ENCODE measurements at regions not wholly inside any gene's neighbourhood (a gene's known extent, or its start where the extent isn't known, plus 50 kb on each side); places are given as distances from the start of the nearest gene placed in this dataset.
"Not testable (repeated sequence)": the region's sequence is repeated elsewhere in the genome, so short reads cannot be mapped to it uniquely, and the experiment has no call there.

DNA sequence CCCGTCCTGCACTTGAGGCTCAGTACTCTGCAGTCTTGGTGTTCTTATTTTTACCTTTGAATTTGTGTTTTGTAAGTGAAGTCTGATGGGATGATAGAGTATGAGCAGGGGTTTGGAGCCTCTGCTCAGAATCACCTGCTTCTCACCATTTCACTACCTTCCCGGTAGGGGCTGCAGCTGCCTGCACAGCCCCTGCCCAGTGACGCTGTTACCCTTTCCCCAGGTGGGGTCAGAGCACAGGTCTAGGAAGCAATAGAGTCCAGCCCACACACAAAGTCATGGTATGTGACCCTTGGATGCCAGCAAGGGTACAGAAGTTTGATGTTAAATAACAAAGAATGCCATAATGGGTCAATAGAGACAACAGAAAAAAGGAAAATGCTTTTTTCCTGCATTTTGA is 101.8 kb upstream of the TCF21 start:
- Mint-ChIP-seq H3K4me3 (ENCODE audit: unreplicated experiment) (no peak overlapping the region), H3K4me1 (ENCODE audit: unreplicated experiment) (no peaks in the 10 kb centered on the region), H3K27me3 (ENCODE audit: unreplicated experiment) (no peaks in the 10 kb centered on the region), H3K27ac (ENCODE audit: unreplicated experiment) (no peak overlapping the region), H3K36me3 (ENCODE audit: unreplicated experiment) (peaks cover 3% of the 10 kb centered on the region), H3K9me3 (ENCODE audit: unreplicated experiment) (peaks cover 4% of the 10 kb centered on the region)
- TF ChIP-seq, protein P1, sequence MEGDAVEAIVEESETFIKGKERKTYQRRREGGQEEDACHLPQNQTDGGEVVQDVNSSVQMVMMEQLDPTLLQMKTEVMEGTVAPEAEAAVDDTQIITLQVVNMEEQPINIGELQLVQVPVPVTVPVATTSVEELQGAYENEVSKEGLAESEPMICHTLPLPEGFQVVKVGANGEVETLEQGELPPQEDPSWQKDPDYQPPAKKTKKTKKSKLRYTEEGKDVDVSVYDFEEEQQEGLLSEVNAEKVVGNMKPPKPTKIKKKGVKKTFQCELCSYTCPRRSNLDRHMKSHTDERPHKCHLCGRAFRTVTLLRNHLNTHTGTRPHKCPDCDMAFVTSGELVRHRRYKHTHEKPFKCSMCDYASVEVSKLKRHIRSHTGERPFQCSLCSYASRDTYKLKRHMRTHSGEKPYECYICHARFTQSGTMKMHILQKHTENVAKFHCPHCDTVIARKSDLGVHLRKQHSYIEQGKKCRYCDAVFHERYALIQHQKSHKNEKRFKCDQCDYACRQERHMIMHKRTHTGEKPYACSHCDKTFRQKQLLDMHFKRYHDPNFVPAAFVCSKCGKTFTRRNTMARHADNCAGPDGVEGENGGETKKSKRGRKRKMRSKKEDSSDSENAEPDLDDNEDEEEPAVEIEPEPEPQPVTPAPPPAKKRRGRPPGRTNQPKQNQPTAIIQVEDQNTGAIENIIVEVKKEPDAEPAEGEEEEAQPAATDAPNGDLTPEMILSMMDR (IDR thresholded peaks at IDR 0.05) = no peak
- no peak for DNase-seq (ENCODE audit: extremely low spot score, unreplicated experiment)

DNA sequence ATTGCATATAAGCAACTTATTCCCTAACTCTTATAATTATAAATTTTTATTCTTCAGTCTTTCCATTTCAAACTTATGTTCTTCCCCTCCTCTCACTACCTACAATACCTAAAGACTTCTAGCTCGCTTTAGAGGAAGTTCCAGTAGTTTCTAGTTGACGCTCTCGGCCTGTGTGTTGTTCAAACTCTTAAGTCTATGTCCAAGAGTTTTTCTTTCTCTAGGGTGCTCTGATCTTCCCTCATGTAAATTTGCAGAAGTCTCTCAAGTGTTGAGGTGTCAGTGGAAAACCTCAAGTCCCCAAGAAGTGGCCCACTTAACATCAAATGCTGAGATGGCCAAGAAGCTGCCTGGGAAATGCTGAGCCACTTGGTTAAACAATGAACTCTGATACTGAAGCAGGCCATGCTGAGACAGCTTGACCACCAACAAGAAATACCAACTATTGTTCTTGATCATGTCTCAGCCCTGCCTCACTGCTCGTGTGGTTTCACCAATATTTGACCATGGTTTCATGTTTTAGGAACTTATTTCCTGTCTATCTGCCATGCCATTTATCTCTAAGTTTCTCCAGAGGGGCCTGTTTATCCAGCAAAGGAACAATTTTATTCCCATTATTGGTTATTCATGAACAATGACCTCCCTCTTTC is 100.9 kb upstream of the TCF21 start:
- no peak for DNase-seq (ENCODE audit: extremely low spot score, unreplicated experiment)
- H3K9me3 Mint-ChIP-seq (ENCODE audit: unreplicated experiment) = no peaks in the 10 kb centered on the region
- no peaks in the 10 kb centered on the region for H3K27me3 Mint-ChIP-seq (ENCODE audit: unreplicated experiment)
- H3K4me3 Mint-ChIP-seq (ENCODE audit: unreplicated experiment) = no peak overlapping the region
- H3K27ac Mint-ChIP-seq (ENCODE audit: unreplicated experiment) = no peak overlapping the region
- H3K36me3 Mint-ChIP-seq (ENCODE audit: unreplicated experiment) = no peaks in the 10 kb centered on the region
- no peaks in the 10 kb centered on the region for H3K4me1 Mint-ChIP-seq (ENCODE audit: unreplicated experiment)
- TF ChIP-seq, protein P1 (IDR thresholded peaks at IDR 0.05) = no peak

DNA sequence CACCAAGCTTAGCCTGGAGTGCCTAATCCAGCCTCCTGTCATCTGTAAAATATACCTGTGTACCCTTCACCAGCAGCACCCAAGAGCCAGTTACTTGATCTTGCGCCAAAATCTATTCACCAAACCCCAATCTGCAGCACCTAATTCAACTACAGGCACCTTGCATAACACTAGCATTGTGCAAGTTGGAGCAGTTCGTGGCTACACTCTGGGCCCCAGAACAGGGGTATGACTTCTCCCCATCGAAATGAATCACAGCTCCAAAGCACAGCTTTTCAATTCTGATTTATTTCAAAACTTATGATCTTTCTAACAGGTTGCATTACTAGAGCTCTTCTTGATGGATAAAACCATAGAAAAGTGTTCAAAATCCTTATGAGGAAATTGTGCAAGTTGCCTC is 100.4 kb upstream of the TCF21 start:
- H3K9me3 Mint-ChIP-seq (ENCODE audit: unreplicated experiment) = peaks cover 3% of the 10 kb centered on the region
- H3K27me3 Mint-ChIP-seq (ENCODE audit: unreplicated experiment) = no peaks in the 10 kb centered on the region
- no peak overlapping the region for H3K4me3 Mint-ChIP-seq (ENCODE audit: unreplicated experiment)
- H3K36me3 Mint-ChIP-seq (ENCODE audit: unreplicated experiment) = no peaks in the 10 kb centered on the region
- no peak overlapping the region for H3K27ac Mint-ChIP-seq (ENCODE audit: unreplicated experiment)
- H3K4me1 Mint-ChIP-seq (ENCODE audit: unreplicated experiment) = no peaks in the 10 kb centered on the region
- TF ChIP-seq, protein P1 (IDR thresholded peaks at IDR 0.05) = no peak
- no peak for DNase-seq (ENCODE audit: extremely low spot score, unreplicated experiment)

DNA sequence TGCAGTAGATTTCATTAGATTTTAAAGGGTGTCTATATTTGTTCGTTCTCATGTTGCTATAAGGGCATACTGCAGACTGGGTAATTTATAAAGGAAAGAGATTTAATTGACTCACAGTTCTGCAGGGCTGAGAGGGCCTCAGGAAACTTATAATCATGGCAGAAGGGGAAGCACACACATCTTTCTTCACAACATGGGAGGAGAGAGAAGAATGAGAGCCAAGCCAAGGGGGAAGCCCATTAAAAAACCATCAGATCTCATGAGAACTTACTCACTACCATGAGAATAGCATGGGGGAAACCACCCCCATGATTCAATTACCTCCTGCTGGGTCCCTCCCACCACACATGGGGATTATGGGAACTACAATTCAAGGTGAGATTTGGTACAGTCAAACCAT is 99.5 kb upstream of the TCF21 start:
- H3K36me3 Mint-ChIP-seq (ENCODE audit: unreplicated experiment); DNase-seq (ENCODE audit: extremely low spot score, unreplicated experiment); H3K4me3 Mint-ChIP-seq (ENCODE audit: unreplicated experiment); H3K27ac Mint-ChIP-seq (ENCODE audit: unreplicated experiment); H3K27me3 Mint-ChIP-seq (ENCODE audit: unreplicated experiment); H3K9me3 Mint-ChIP-seq (ENCODE audit: unreplicated experiment); H3K4me1 Mint-ChIP-seq (ENCODE audit: unreplicated experiment): not testable (repeated sequence)

DNA sequence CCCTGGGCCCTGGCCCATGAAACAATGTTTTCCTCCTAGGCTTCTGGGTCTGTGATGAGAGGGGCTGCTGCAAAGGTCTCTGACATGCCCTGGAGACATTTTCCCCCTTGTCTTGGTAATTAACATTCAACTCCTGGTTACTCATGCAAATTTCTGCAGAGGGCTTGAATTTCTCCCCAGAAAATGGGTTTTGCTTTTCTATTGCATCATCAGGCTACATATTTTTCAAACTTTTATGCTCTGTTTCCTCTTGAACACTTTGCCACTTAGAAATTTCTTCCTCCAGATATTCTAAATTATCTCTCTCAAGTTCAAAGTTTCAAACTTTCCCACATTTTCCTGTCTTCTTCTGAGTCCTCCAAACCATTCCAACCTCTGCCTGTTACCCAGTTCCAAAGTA is 98.2 kb upstream of the TCF21 start:
- not testable (repeated sequence) for H3K27me3 Mint-ChIP-seq (ENCODE audit: unreplicated experiment); H3K36me3 Mint-ChIP-seq (ENCODE audit: unreplicated experiment); H3K4me3 Mint-ChIP-seq (ENCODE audit: unreplicated experiment); DNase-seq (ENCODE audit: extremely low spot score, unreplicated experiment); H3K27ac Mint-ChIP-seq (ENCODE audit: unreplicated experiment); H3K4me1 Mint-ChIP-seq (ENCODE audit: unreplicated experiment)
- peaks cover 13% of the 10 kb centered on the region for H3K9me3 Mint-ChIP-seq (ENCODE audit: unreplicated experiment)

DNA sequence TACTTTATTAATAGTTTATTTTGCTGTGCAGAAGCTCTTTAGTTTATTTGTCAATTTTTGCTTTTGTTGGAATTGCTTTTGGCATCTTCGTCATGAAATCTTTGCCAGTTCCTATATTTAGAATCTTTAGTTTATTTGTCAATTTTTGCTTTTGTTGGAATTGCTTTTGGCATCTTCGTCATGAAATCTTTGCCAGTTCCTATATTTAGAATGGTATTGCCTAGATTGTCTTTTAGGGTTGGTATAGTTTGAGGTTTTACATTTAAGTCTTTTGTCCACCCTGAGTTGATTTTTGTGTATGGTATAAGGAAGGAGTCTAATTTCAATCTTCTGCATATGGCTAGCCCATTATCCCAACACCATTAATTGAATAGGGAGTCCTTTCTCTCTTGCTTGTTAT is 93.9 kb upstream of the TCF21 start:
- not testable (repeated sequence) for H3K4me1 Mint-ChIP-seq (ENCODE audit: unreplicated experiment); H3K4me3 Mint-ChIP-seq (ENCODE audit: unreplicated experiment); H3K36me3 Mint-ChIP-seq (ENCODE audit: unreplicated experiment); H3K27ac Mint-ChIP-seq (ENCODE audit: unreplicated experiment); DNase-seq (ENCODE audit: extremely low spot score, unreplicated experiment); H3K27me3 Mint-ChIP-seq (ENCODE audit: unreplicated experiment)
- peaks cover 40% of the 10 kb centered on the region for H3K9me3 Mint-ChIP-seq (ENCODE audit: unreplicated experiment)

DNA sequence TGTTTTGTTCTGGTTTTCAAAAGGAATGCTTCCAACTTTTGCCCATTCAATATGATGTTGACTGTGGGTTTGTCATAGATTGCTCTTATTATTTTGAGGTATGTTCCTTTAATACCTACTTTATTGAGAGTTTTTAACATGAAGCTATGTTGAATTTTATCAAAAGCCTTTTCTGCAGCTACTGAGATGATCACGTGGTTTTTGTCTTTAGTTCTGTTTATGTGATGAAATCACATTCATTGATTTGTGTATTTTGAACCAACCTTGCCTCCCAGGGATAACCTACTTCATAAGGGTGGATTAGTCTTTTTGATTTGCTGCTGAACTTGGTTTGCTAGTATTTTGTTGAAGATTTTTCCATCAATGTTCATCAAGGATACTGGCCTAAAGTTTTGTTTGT is 92.7 kb upstream of the TCF21 start:
- H3K27ac Mint-ChIP-seq (ENCODE audit: unreplicated experiment) = no peak overlapping the region
- H3K36me3 Mint-ChIP-seq (ENCODE audit: unreplicated experiment) = peaks cover 6% of the 10 kb centered on the region
- H3K9me3 Mint-ChIP-seq (ENCODE audit: unreplicated experiment) = peaks cover 40% of the 10 kb centered on the region
- no peak for DNase-seq (ENCODE audit: extremely low spot score, unreplicated experiment)
- H3K4me3 Mint-ChIP-seq (ENCODE audit: unreplicated experiment) = no peak overlapping the region
- H3K4me1 Mint-ChIP-seq (ENCODE audit: unreplicated experiment) = peaks cover 3% of the 10 kb centered on the region
- TF ChIP-seq, protein P1 (IDR thresholded peaks at IDR 0.05) = no peak
- H3K27me3 Mint-ChIP-seq (ENCODE audit: unreplicated experiment) = no peaks in the 10 kb centered on the region

Data from osteocyte (in vitro differentiated cells).